M059J (cell line): ENCODE measurements at regions not wholly inside any gene's neighbourhood (a gene's known extent, or its start where the extent isn't known, plus 50 kb on each side); places are given as distances from the start of the nearest gene placed in this dataset.
"Not testable (repeated sequence)": the region's sequence is repeated elsewhere in the genome, so short reads cannot be mapped to it uniquely, and the experiment has no call there.

ENCODE experiments used
- DNase-seq: peaks from one replicate; pipeline ENCODE4 v3.0.0-alpha.2; 2012; ENCODE audit warnings: low read depth

DNA sequence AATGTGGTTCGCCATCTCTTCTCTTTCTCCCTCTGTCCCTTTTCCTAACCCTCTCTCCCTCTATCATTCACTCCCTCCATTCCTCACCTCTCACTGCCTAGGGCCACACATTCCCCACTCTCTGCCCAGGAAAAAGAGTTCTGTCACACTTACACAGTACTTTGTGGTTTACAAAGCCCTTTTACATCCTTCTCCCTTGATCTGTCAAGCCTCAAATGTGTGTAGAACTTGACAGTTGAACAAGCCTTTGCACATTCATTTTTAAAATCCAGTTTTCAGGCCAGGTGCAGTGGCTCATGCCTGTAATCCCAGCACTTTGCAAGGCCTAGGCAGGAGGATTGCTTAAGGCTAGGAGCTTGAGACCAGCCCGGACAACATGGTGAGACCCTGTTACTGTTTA lies 156.3 kb downstream of the VSIG4 start:
- DNase-seq, result no peak

DNA sequence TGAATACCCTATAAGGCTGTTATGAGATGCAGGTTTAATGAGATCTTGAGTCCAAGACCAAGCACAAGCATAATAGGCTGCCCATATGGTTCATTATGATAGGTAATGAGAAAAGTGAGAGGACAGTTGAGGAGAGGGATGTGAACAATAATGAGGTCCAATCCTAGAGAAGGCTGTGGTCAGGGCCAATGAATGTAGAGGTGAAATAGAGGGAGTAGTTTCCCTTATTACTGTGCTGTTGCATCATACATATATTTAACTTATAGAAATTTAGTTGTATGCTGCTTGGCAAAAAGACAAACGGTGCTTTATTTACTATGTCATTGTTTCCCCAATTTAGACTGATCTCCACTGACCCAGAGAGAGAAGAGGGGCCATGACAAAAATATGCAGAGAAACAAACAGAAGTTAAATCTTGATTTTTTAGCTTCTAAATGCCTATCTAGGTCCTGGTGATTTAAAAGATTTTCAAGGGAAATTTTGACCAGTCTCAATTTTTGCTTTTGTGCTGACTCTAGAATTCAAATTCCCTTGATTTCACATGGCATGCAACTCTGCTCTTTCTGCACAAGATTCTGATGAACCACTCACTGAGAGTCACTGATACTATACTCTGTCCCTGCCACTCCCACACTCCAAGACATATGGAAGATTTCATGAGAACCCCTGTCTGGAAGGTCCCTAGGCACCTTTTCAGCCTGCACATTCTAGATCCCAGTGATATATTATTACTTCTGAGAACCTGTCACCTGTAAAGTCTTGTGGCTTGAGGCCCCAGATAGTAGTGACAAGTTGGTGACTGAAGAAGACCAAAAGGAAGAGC lies 159.7 kb downstream of the VSIG4 start:
- no peak for DNase-seq

DNA sequence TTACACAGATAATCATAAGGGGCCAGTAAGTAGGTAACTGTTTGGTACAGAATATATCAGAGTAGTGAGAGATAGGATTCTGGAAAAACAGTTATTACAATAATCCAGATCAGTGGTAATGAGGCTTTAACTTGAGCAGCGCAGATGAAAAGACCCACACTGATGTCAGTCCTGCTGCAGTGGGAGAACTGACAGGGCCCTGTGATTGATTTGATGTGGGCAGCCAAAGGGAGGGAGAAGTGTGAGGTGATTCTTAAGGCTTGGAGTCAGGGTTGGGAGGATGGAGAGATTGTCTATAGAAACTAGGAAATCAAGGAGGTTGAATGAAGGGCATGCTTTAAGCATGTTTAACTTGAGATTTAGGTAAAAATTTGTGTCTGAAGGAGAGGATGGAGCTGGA lies 161.4 kb downstream of the VSIG4 start:
- no peak for DNase-seq

DNA sequence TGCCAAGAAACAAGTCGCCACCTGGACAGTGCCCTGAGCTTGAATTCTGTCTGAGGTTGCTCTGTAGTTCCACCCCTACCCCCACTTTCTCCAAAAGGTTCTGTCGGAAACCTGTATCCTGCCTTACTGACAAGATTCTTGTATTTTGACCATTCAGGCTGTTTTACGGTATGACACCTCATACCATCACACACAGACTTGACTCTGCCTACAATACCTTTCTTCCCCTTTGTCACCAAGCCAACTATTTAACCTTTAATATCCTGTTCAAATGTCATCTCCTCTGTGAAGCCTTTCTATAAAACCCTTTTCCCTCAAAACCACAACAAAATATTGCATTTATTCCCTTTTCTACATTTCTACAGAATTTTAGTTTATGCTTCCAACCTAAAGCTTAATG lies 161.9 kb downstream of the VSIG4 start:
- DNase-seq, result no peak

DNA sequence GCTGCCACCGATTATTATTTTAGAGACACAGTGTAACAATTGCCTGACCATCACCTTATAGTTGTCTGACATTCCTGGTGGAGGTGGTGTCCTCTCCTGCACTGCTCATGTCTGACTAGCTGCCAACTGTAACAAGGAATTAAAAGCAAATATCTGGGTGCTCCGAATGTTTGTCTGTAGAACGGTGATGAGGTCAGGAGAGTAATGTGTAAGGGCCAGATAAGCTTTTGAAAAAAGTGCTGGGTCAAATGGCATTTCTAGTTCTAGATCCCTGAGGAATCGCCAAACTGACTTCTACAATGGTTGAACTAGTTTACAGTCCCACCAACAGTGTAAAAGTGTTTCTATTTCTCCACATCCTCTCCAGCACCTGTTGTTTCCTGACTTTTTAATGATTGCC lies 164.3 kb downstream of the VSIG4 start:
- DNase-seq, result not testable (repeated sequence)

DNA sequence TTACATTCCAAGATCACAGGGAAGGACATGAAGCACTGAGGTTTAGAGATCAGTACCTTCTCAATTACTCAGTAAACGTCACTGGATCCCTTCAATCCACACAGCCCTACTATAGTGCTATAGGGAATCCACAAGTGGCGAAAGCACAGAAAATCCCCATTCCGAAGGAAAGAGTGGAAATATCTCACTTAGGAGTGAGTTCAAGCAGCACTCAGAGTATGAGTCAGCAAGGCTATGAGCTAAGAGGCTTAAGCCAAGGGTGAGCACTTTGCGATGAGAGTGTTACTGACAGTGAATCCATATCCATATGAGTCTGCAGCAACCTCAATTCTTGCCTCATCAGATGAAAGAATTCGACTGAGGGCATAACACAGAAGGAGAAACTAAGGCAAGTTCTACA lies 165.1 kb downstream of the VSIG4 start:
- DNase-seq, result peak; percentile 21

DNA sequence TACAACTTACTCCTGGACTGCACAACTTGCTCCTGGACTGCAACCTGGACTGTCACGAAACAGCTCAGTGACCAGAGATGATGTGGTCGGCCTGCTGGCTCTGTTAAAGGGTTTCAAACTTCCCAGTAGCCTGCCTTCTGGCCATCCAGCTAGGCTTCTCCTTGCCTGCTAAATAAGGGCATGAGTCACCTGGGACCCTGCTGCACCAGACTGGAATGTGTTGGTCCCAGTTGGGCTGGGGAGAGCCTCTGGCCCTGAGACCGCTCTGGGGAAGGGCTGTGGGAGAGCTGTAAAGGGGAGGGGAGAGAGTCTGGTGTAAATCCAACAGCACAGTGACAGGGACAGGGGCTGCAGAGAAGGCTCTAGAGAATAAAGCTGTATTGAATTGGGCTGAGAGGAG lies 165.8 kb downstream of the VSIG4 start:
- peak; percentile 26 for DNase-seq

DNA sequence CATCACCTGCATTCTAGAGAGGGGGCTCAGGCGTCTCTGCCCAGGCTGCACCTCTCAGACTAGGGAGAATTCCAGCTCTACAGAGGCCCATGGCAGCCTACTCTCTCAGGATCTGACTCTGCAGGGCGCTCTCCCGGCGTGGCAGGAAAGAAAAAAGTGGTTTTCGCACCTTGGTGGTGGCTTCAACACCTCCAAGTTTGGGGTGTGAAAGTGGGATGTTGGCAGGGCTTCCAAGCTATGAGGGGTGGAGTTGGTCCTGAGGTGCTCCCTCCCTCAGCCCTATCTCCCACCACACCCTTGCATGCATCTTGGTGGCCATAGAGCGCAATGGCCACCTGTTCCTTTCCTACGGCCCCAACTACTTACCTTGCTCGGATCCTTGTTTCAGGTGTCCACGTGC lies 166.5 kb downstream of the VSIG4 start:
- no peak for DNase-seq

DNA sequence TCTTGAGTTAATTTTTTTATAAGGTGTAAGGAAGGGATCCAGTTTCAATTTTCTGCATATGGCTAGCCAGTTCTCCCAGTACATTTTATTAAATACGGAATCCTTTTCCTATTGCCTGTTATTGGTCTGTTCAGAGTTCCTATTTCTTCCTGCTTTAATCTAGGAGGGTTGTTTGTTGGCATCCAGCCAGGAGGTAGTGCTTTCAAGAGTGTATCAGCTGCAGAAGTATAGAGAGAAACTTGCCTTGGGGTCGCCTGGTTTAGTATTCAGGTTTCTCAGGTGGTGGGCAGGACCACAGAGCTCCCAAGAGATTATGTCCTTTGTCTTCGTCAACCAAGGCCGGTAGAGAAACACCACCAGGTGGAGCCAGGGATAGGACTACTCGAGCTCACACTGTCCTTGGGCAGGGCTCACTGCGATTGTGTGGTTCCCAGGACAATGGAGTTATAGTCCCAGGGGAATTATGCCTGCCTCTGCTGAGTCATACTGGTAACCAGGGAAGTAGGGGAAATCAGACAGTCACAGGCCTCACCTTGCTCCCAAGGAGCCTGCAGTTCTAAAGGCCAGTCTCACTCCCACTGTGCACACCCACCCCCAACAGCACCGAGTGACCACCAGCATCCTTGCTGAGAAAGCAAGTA lies 168.1 kb downstream of the VSIG4 start:
- peak; percentile 74 for DNase-seq

DNA sequence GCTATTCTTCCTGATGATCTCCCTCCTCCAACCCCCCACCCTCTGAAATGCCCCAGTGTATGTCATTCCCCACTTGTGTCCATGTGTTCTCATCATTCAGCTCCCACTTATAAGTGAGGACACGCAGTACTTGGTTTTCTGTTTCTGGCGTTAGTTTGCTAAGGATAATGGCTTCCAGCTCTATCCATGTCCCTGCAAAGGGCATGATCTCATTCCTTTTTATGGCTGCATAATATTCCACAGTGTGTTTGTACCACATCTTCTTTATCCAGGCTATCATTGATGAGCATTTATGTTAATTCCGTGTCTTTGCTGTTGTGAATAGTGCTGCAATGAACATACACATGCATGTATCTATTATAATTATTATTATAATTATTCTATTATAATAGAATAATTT lies 169.3 kb downstream of the VSIG4 start:
- DNase-seq, result not testable (repeated sequence)

DNA sequence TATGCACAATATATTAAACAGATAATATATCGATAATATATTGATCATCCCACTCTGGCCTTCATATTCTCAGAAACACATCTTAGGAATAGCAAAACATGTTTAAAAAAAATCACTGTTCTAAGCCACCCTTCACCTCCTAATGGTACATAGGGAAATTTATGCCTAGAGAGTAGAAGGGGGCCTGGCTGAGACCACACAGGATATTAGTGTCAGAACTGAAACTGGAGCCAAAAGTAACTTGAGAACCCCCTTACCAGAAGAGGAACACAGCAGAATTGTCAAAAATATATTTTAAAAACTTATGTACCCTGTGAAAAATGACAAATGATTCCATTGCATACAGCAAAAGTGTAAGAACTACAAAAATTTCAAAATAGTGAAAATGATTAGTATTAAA lies 173.1 kb downstream of the VSIG4 start:
- no peak for DNase-seq

DNA sequence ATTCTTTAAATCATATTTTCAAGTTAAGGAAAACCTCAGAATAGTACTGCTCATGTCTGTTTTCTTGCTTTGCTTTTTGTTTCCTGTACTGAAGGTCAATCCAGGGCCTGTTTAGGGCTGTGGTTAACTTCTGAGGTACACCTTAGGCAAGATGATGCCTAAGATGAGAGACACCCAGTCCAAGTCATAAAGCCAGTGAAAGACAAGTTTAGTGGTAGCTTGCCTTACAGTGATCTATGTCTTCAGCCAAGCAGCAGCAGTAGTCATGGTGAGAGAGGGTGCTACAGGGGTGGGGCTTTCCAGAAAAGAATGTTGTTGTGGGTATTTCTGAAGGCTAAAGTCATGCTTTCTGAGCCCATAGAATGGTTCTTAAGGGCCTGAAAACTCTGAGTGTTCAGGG lies 173.7 kb downstream of the VSIG4 start:
- no peak for DNase-seq

DNA sequence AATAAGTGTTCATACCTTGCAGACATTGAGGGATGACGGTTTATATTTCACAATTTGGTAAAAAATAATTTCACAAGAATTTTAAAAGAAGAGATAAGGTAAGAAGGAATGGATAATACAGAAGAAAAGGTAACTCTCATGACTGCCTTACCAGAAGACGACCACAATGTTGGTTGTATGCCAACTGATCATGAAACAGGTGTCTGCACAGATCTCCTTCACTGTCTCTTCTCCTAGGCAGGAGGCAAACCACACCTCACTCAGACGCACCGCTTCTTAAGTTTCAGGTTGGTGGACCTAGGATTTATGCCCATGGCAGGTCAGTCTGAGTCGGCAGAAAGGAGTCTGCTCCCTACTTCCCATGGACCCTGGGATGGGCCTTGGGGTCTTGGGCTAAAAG lies 177.2 kb downstream of the VSIG4 start:
- no peak for DNase-seq

DNA sequence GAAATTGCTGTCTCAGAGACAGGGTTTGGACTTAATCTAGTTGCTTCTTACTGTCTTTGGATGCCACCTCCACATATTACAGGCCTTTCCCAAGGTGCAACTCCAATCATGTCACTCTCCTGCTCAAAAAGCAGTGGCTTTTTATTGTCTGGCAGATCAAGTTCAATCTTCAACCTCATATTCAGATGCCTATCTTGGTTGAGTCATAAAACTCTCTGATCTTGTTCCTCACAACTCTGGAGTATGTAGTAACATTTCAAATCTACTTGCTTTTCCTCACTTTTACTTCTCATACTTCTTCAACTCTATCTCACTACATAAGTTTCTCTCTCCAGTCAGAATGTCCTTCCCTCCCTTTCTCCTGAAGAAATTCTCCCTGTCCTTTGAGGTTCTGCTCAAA lies 180.6 kb downstream of the VSIG4 start:
- DNase-seq, result no peak

DNA sequence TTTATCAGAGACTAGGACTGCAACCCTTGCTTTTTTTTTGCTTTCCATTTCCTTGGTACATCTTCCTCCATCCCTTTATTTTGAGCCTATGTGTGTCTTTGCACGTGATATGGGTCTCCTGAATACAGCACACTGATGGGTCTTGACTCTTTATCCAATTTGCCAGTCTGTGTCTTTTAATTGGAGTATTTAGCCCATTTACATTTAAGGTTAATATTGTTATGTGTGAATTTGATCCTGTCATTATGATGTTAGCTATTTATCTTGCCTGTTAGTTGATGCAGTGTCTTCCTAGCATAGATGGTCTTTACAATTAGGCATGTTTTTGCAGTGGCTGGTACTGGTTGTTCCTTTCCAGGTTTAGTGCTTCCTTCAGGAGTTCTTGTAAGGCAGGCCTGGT lies 185.4 kb downstream of the VSIG4 start:
- DNase-seq, result not testable (repeated sequence)

DNA sequence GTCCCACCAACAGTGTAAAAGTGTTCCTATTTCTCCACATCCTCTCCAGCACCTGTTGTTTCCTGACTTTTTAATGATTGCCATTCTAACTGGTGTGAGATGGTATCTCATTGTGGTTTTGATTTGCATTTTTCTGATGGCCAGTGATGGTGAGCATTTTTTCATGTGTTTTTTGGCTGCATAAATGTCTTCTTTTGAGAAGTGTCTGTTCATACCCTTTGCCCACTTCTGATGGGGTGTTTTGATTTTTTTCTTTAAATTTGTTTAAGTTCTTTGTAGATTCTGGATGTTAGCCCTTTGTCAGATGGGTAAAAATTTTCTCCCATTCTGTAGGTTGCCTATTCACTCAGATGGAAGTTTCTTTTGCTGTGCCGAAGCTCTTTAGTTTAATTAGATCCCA lies 183.9 kb downstream of the MSN start:
- DNase-seq, result not testable (repeated sequence)

DNA sequence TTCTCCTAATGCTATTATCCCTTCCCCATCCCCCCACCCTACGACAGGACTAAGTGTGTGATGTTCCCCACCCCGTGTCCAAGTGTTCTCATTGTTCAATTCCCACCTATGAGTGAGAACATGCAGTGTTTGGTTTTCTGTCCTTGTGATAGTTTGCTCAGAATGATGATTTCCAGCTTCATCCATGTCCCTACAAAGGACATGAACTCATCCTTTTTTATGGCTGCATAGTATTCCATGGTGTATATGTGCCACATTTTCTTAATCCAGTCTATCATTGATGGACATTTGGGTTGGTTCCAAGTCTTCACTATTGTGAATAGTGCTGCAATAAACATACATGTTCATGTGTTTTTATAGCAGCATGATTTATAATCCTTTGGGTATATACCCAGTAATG lies 183.4 kb downstream of the MSN start:
- DNase-seq, result not testable (repeated sequence)

DNA sequence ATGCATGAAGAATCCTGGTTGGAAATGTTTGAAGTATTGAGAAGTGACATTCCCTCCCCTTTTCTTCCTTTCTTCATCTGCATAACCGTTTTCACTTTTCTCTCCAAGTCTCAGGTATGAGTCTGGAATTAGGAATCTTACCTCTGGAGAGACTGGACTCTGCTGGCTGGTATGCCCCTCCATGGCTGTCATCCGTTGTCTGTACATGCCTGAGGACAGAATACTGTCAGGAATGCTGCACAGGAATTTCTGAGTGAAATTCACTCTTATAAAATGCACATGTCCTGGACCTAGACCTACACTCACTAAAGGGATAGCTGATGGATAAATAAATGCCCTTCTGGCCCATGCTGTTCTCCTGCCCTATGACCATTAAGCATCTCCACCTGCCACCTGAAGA lies 179.5 kb downstream of the MSN start:
- no peak for DNase-seq

DNA sequence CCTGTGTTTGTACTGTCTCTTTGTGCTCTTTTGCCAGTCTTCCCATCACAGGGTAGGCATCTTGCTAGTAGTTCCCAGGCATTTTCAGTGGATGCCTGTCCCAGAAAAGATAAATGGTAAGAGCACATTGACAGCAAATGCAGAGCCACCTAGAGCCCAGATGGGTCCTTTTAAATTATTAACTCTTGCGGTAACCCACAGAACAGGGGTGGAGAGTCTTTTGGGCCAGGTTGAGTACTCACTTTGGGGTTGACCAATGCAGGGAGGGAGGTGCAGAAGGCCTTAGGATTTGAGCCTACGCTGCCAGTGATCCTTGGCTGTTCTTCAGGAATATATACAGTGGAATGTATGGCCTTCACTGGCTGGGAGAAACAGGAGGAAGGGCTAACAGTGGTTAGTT lies 173.8 kb downstream of the MSN start:
- DNase-seq, result no peak

DNA sequence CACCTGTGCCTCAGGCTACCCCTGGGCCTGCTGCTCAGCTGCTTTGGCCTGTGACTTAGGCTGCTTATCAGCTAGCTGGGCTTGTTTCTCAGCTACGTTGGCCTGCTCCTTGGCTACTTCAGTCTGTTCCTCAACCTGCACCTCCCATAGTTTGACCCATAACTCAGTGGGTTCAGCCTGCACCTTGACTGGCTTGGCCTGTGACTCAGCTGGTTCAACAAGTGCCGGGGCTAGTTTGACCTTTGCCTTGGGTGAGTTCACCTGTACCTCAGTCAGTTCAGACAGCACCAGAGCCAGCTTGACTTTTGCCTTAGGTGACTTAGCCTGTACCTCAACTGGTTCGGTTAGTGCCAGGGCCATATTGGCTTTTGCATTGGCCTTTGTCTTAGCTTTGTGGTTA lies 171.2 kb downstream of the MSN start:
- DNase-seq, result no peak

DNA sequence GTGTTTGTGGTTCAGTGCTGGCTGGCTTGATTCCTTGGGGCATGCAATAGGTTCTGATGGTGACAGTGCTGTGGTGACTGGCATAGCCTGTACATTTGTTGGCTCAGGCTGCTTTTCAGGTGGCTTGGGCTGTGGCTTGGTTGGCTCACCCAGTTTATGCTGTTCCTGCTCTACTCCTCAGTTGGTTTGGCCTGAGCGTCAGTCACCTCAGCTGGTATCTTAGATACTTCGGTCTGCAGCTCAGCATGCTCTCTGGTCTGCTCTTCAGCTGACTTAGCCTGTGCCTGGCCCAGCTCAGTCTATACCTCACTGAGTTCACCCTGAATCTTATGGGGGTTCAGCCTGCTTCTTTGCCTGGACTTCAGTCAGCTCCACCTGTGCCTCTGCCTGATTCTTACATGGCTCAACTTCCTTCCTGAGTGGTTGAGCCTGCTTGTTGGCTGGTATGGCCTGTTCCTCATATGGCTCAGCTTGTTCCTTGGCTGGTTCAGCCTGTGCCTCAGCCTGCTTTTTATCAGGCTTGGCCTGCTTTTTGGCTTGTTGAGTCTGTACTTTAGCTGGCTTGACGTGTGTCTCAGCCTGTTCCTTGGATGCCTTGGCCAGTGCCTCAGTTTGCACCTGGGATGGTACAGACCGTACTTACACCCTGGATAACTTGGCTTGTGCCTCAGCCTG lies 170.6 kb downstream of the MSN start:
- DNase-seq, result no peak

DNA sequence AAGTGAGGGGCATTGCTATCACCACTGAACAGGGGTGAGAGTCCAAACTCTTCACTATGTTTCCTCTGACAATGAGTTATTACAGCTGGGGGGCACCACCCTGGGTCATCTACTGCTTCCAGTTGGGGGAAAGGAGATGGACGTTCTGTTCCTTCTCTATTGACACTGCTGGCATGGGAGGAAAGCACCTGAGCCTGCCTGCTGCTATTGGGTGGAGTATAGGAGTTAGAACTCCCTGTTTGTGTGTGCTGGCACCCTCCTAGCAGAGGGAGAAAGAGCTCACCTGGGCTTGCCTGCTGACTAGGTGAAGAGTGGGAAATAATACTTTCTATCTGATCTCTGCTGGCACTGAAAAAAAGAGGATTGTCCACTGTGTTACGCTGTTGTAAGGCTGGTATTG lies 163.8 kb downstream of the MSN start:
- DNase-seq, result no peak

DNA sequence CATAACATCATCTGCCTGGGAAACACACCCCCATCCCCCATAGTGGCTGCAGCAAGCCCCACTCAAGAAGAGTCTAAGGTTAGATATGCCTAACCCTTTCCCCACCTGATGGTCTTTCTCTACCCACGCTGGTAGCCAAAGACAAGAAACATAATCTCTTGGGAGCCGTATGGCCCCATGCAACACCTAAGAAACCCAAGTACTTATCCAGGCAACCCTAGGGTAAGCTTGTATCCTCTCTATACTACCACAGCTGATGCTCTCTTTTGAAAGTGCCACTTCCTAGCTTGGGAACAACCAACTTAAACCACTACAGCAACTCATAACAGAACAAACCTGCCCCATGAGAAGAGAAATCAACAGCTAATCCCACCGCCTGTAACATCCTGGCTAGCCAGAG lies 161.1 kb downstream of the MSN start:
- DNase-seq, result no peak
